HepG2 (cell line): ENCODE measurements at regions not wholly inside any gene's neighbourhood (a gene's known extent, or its start where the extent isn't known, plus 50 kb on each side); places are given as distances from the start of the nearest gene placed in this dataset.

Source experiments
- CTCF ChIP-seq: sonication (generic); formaldehyde crosslinking; IDR thresholded peaks from 2 replicates; pipeline ENCODE4 v1.5.0; 2020; ENCODE audit warnings: mild to moderate bottlenecking, missing genetic modification reagents, moderate library complexity
- FOXO1 ChIP-seq: sonication (generic); formaldehyde crosslinking; IDR thresholded peaks from 2 replicates; pipeline ENCODE4 v1.4.0; 2020; ENCODE audit warnings: missing genetic modification reagents
- HNF4A ChIP-seq: sonication (generic); formaldehyde crosslinking; IDR thresholded peaks from 2 replicates; pipeline ENCODE4 v1.4.0; 2020; ENCODE audit warnings: missing genetic modification reagents
- IKZF1 ChIP-seq: fragments of 450-650 bp; IDR thresholded peaks from 2 replicates; pipeline ENCODE4 v1.7.1; 2016
- MAZ ChIP-seq, 2 experiments: sonication (generic) in 1 of 2; formaldehyde crosslinking in 1 of 2; IDR thresholded peaks; 2 replicates each; pipeline versions ENCODE4 v1.5.0 to v1.6.1; 2012 to 2020; ENCODE audit warnings: low read depth in 2 of 2, mild to moderate bottlenecking in 2 of 2, borderline replicate concordance in 1 of 2, improper control_type of control experiment in 1 of 2, low read length in 1 of 2, missing genetic modification reagents in 1 of 2, moderate library complexity in 1 of 2
- MLX ChIP-seq: IDR thresholded peaks from 2 replicates; pipeline ENCODE4 v1.6.1; 2016
- NFYB ChIP-seq: sonication (generic); formaldehyde crosslinking; IDR thresholded peaks from 2 replicates; pipeline ENCODE4 v1.4.0; 2020; ENCODE audit warnings: missing genetic modification reagents
- RFX3 ChIP-seq: IDR thresholded peaks from 2 replicates; pipeline ENCODE4 v1.6.1; 2016; ENCODE audit warnings: missing biosample characterization, missing genetic modification reagents
- SNRNP70 ChIP-seq: fragments of 200-400 bp; formaldehyde crosslinking; IDR thresholded peaks from 2 replicates; pipeline ENCODE4 v1.6.1; 2017; ENCODE audit warnings: mild to moderate bottlenecking, low read depth, low read length, moderate library complexity
- ZBTB10 ChIP-seq: sonication (generic); formaldehyde crosslinking; IDR thresholded peaks from 2 replicates; pipeline ENCODE4 v1.4.0; 2020; ENCODE audit warnings: missing genetic modification reagents, borderline replicate concordance
- ZMYM4 ChIP-seq: sonication (generic); formaldehyde crosslinking; IDR thresholded peaks from 2 replicates; pipeline ENCODE4 v1.8.1; 2023; ENCODE audit warnings: mild to moderate bottlenecking, missing genetic modification reagents
- ZSCAN21 ChIP-seq: sonication (generic); formaldehyde crosslinking; IDR thresholded peaks from 2 replicates; pipeline ENCODE4 v1.8.0; 2022; ENCODE audit warnings: mild to moderate bottlenecking, missing genetic modification reagents, moderate library complexity, borderline replicate concordance

- TF ChIP-seq CTCF (CRISPR knock-in tag) (no peak), ZBTB10 (CRISPR knock-in tag) (no peak), MLX (no peak), ZSCAN21 (no peak), HNF4A (CRISPR knock-in tag) (no peak), SNRNP70 (no peak), FOXO1 (CRISPR knock-in tag) (no peak), ZMYM4 (CRISPR knock-in tag) (no peak), RFX3 (CRISPR knock-in tag) (no peak), MAZ (IDR thresholded peaks at IDR 0.05; ENCODE audit: borderline replicate concordance, low read depth, low read length) (no peak), MAZ (CRISPR knock-in tag; IDR thresholded peaks at IDR 0.05; ENCODE audit: low read depth) (no peak), NFYB (CRISPR knock-in tag) (no peak), IKZF1 (no peak)
These were observed 445.0 kb downstream of the CDH26 start for GRCh38 chr20:60403105-60403741.
